NT2/D1 (cell line): ENCODE measurements at regions not wholly inside any gene's neighbourhood (a gene's known extent, or its start where the extent isn't known, plus 50 kb on each side); places are given as distances from the start of the nearest gene placed in this dataset.

Source experiments
- DNase-seq: peaks from one replicate; pipeline ENCODE4 v3.0.0-alpha.2; 2011; ENCODE audit warnings: low read depth, low spot score
- H3K27me3 ChIP-seq: 2 replicates; pipeline ENCODE4 v1.6.0; 2011; ENCODE audit warnings: mild to moderate bottlenecking; ENCODE audit not compliant: insufficient read length, insufficient read depth
- H3K36me3 ChIP-seq: 2 replicates; pipeline ENCODE4 v1.6.1; 2011; ENCODE audit warnings: mild to moderate bottlenecking, low read length, mixed read lengths; ENCODE audit not compliant: insufficient read depth, insufficient read length
- H3K4me1 ChIP-seq: 2 replicates; pipeline ENCODE4 v1.5.1; 2011; ENCODE audit not compliant: insufficient read depth, insufficient read length
- H3K4me3 ChIP-seq: 2 replicates; pipeline ENCODE4 v1.5.1; 2011; ENCODE audit warnings: low read depth; ENCODE audit not compliant: insufficient read length
- H3K9ac ChIP-seq: 2 replicates; pipeline ENCODE4 v1.6.0; 2011; ENCODE audit warnings: low read depth; ENCODE audit not compliant: insufficient read length
- H3K9me3 ChIP-seq: 2 replicates; pipeline ENCODE4 v1.5.1; 2011; ENCODE audit warnings: mild to moderate bottlenecking, low read length; ENCODE audit not compliant: insufficient read depth
- SUZ12 ChIP-seq: IDR thresholded peaks from 2 replicates; pipeline ENCODE4 v1.6.1; 2011; ENCODE audit not compliant: insufficient read length, insufficient read depth; ENCODE audit errors: extremely low read depth
- YY1 ChIP-seq: IDR thresholded peaks from 2 replicates; pipeline ENCODE4 v1.6.1; 2011; ENCODE audit not compliant: insufficient read length, insufficient read depth
- ZNF274 ChIP-seq: IDR thresholded peaks from 2 replicates; pipeline ENCODE4 v1.6.1; 2011; ENCODE audit warnings: mild to moderate bottlenecking, low read depth, low read length

DNA sequence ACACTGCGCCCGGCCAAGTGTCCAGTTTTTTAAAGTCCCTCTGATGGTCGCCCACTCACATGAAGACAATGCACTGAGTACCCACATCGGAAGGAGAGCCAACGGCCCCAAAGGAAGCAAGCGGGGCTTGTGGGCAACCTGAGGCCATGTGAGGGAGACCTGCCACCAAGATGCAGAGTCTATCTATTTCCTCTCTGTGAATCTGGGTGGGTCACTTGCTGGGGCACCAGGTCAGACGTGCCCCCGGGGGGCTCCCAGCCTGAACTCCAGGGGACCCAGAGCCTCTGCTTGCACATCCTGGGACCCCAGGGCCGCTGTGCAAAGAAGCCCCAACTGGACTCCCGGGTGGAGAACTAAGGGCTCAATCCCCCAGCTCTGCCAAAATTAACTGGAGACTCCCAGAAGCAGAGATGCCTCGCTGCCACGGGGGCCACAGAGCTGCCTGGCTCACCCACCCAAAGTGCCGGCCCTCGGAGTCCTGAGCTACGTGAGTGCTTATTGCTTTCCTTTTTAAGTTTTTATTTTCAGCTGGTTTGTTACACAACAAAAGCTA is 106.4 kb downstream of the BRD1 start:
- no peaks in the 10 kb centered on the region; the same call in 1 of the 2 replicates for H3K9me3 ChIP-seq
- TF ChIP-seq ZNF274 (no peak), YY1 (no peak), SUZ12 (no peak)
- no peak overlapping the region for H3K4me3 ChIP-seq
- peaks cover 6% of the 10 kb centered on the region for H3K4me1 ChIP-seq
- H3K9ac ChIP-seq = no peak overlapping the region
- no peak for DNase-seq
- peaks cover 44% of the 10 kb centered on the region for H3K27me3 ChIP-seq
- H3K36me3 ChIP-seq = no peaks in the 10 kb centered on the region

- no peaks in the 10 kb centered on the region; the same call in 1 of the 2 replicates for H3K9me3 ChIP-seq
- no peak overlapping the region for H3K9ac ChIP-seq
- H3K36me3 ChIP-seq = no peaks in the 10 kb centered on the region
- no peak for DNase-seq
- peaks cover 36% of the 10 kb centered on the region for H3K27me3 ChIP-seq
- H3K4me1 ChIP-seq = peaks cover 6% of the 10 kb centered on the region
- TF ChIP-seq SUZ12 (no peak), ZNF274 (no peak), YY1 (no peak)
- H3K4me3 ChIP-seq = no peak overlapping the region
These were observed 107.3 kb downstream of the BRD1 start for GRCh38 chr22:49720279-49720959.

DNA sequence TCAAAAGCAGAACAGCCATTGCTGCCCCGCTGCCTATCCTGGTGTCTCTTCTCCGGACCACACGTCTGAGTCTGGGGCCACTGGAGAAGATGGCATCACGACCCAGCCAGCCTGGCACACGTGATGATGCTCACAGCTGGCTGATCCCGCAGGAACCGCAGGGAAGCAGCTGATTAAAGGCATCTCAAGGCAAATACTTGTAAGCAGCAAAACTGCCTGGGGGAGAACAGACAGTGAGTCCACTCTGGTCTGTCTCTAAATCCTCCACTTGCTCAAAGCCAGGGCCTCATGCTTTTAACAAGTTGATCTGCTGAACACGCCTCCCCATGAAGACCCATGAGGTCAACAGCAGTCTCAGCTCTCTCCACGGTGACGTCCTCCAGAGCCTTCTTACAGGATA is 108.6 kb downstream of the BRD1 start:
- TF ChIP-seq SUZ12 = no peak
- no peak for TF ChIP-seq ZNF274
- TF ChIP-seq YY1 = no peak
- Histone ChIP-seq H3K27me3 (peaks cover 22% of the 10 kb centered on the region), H3K36me3 (no peaks in the 10 kb centered on the region), H3K9ac (no peak overlapping the region), H3K4me3 (no peak overlapping the region), H3K4me1 (peaks cover 6% of the 10 kb centered on the region), H3K9me3 (no peaks in the 10 kb centered on the region; the same call in 1 of the 2 replicates)
- DNase-seq = no peak

GRCh38 chr22:49718396-49718795 is 109.3 kb downstream of the BRD1 start:
- H3K27me3 ChIP-seq = peaks cover 19% of the 10 kb centered on the region

GRCh38 chr22:49717322-49717919 is 110.3 kb downstream of the BRD1 start:
- Histone ChIP-seq H3K27me3 (peaks cover 19% of the 10 kb centered on the region), H3K36me3 (no peaks in the 10 kb centered on the region), H3K9me3 (no peaks in the 10 kb centered on the region; the same call in 1 of the 2 replicates)

More at GRCh38 chr22:49718396-49718795, 109.3 kb downstream of the BRD1 start:
- no peaks in the 10 kb centered on the region; the same call in 1 of the 2 replicates for H3K9me3 ChIP-seq
- no peak overlapping the region for H3K9ac ChIP-seq
- H3K4me1 ChIP-seq = peaks cover 6% of the 10 kb centered on the region
- DNase-seq = no peak
- TF ChIP-seq YY1 (no peak), SUZ12 (no peak), ZNF274 (no peak)
- H3K4me3 ChIP-seq = no peak overlapping the region
- H3K36me3 ChIP-seq = no peaks in the 10 kb centered on the region

DNA sequence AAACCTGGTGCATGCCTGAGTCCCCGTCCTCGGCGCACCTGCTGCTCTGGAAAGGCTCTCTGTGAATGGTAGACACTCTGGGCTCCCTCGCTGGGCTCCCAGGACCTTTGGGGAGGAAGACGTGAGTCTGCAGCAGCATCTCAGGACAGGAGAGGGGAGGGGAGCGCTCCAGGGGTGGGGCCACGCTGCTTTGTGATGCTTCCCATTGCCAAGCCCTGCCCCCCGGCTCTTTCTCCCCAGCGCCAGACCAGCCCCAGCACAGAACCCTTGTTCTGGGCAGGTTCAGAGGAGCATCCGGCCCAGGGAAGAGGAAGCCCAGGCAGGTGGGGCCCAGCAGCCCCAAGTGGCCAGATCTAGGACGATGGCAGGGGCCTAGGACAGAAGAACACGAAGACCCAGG is 111.2 kb downstream of the BRD1 start:
- DNase-seq = no peak
- Histone ChIP-seq H3K4me3 (no peak overlapping the region), H3K9me3 (no peaks in the 10 kb centered on the region; the same call in 1 of the 2 replicates), H3K27me3 (peaks cover 19% of the 10 kb centered on the region), H3K36me3 (no peaks in the 10 kb centered on the region), H3K9ac (no peak overlapping the region), H3K4me1 (peaks cover 6% of the 10 kb centered on the region)
- TF ChIP-seq SUZ12 (no peak), ZNF274 (no peak), YY1 (no peak)

More at GRCh38 chr22:49717322-49717919, 110.3 kb downstream of the BRD1 start:
- no peak overlapping the region for H3K4me3 ChIP-seq
- peaks cover 6% of the 10 kb centered on the region for H3K4me1 ChIP-seq
- TF ChIP-seq ZNF274 (no peak), SUZ12 (no peak), YY1 (no peak)
- no peak for DNase-seq
- H3K9ac ChIP-seq = no peak overlapping the region

DNA sequence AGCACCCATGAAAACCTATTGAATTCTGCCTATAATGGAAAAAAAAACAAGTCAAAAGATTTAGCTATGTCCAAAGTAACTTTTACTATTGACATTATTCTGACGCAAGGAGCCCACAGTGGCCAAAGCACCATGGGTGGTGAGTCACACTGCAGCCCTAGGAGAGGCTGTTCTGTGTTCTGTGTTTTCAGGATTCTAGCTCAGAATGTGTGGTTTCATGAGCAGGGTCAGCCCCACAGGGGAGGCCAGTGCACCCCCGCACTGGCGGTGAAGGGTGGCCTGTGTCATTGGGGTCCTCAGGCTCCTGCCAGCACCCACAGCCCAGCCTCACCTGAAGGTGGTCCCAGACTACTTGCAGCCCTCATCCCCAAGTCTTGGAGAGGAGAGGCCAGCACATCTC is 112.2 kb downstream of the BRD1 start:
- no peak for DNase-seq
- Histone ChIP-seq H3K9me3 (no peaks in the 10 kb centered on the region; the same call in 1 of the 2 replicates), H3K4me3 (no peak overlapping the region), H3K4me1 (peaks cover 6% of the 10 kb centered on the region), H3K36me3 (no peaks in the 10 kb centered on the region), H3K9ac (no peak overlapping the region), H3K27me3 (peaks cover 25% of the 10 kb centered on the region)
- TF ChIP-seq SUZ12 (no peak), YY1 (no peak), ZNF274 (no peak)
